Ectodermal cell (in vitro differentiated cells): ENCODE measurements at regions not wholly inside any gene's neighbourhood (a gene's known extent, or its start where the extent isn't known, plus 50 kb on each side); places are given as distances from the start of the nearest gene placed in this dataset.

Source experiments
- H3K27ac ChIP-seq: 2 replicates; pipeline ENCODE4 v1.7.0; 2013; ENCODE audit warnings: mild to moderate bottlenecking, low read depth, low read length; ENCODE audit not compliant: insufficient read depth, poor library complexity, severe bottlenecking
- H3K27me3 ChIP-seq: 2 replicates; pipeline ENCODE4 v1.7.0; 2013; ENCODE audit warnings: mild to moderate bottlenecking, low read length; ENCODE audit not compliant: insufficient read depth, control insufficient read depth, poor library complexity, severe bottlenecking
- H3K36me3 ChIP-seq: one replicate; pipeline ENCODE4 v1.7.0; 2013; ENCODE audit warnings: low read length; ENCODE audit not compliant: control insufficient read depth, insufficient read depth
- H3K4me1 ChIP-seq: one replicate; pipeline ENCODE4 v1.7.0; 2013; ENCODE audit warnings: low read length; ENCODE audit not compliant: control insufficient read depth, insufficient read depth
- H3K4me3 ChIP-seq: 2 replicates; pipeline ENCODE4 v1.7.0; 2013; ENCODE audit warnings: low read depth, low read length, control low read depth; ENCODE audit not compliant: insufficient read depth
- H3K9me3 ChIP-seq: 2 replicates; pipeline ENCODE4 v1.7.0; 2013; ENCODE audit warnings: mild to moderate bottlenecking, low read length, moderate library complexity; ENCODE audit not compliant: control insufficient read depth
- WGBS, 2 experiments: methylation state at CpG; one replicate each; pipeline ENCODE4 v1.1.7; 2013; ENCODE audit warnings: missing lambda C conversion rate in 2 of 2; 5-methylcytosine and 5-hydroxymethylcytosine counted together

GRCh38 chr13:39856714-39857113 is 201.3 kb downstream of the COG6 start:
- Histone ChIP-seq H3K27ac (no peak overlapping the region), H3K27me3 (no peaks in the 10 kb centered on the region), H3K4me1 (no peaks in the 10 kb centered on the region), H3K9me3 (no peaks in the 10 kb centered on the region), H3K36me3 (no peaks in the 10 kb centered on the region), H3K4me3 (no peak overlapping the region)
- WGBS, 2 experiments = 90 to 92% methylated on average over 8 of the region's 8 CpGs

- no peaks in the 10 kb centered on the region for H3K36me3 ChIP-seq
- no peaks in the 10 kb centered on the region for H3K4me1 ChIP-seq
- no peaks in the 10 kb centered on the region for H3K27me3 ChIP-seq
- no peak overlapping the region for H3K4me3 ChIP-seq
- 73 to 91% methylated on average over 2 of the region's 2 CpGs for WGBS, 2 experiments
- no peak overlapping the region for H3K27ac ChIP-seq
- H3K9me3 ChIP-seq = no peaks in the 10 kb centered on the region
These were observed 203.3 kb downstream of the COG6 start for GRCh38 chr13:39858794-39859193.

DNA sequence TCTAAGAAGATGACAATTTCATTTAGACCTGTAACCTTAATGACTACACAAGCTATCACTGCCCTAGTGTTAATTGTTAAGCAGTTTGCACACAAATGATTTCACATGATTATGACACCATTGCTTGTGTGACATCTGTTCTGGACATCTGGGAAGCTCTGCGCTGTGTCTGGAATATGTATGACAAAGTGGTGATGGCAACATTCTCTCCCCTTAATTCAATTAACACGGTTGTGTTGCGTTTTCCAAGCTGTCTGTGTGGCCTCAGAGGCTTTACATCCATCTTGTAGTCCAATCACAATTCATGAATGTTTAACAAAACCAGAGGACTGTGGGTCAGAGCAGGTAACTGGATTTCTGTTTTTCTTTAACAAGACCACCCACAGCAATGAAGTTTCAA is 204.4 kb downstream of the COG6 start:
- no peak overlapping the region for H3K27ac ChIP-seq

GRCh38 chr13:39862900-39863299 is 207.4 kb downstream of the COG6 start:
- WGBS, 2 experiments = 92 to 98% methylated on average over 2 of the region's 2 CpGs
- no peaks in the 10 kb centered on the region for H3K9me3 ChIP-seq
- H3K27ac ChIP-seq = no peak overlapping the region
- no peaks in the 10 kb centered on the region for H3K4me1 ChIP-seq
- no peak overlapping the region for H3K4me3 ChIP-seq
- no peaks in the 10 kb centered on the region for H3K36me3 ChIP-seq
- H3K27me3 ChIP-seq = no peaks in the 10 kb centered on the region

More for the DNA sequence above, 204.4 kb downstream of the COG6 start:
- Histone ChIP-seq H3K4me1 (no peaks in the 10 kb centered on the region), H3K36me3 (no peaks in the 10 kb centered on the region), H3K9me3 (no peaks in the 10 kb centered on the region), H3K27me3 (no peaks in the 10 kb centered on the region), H3K4me3 (no peak overlapping the region)
- 94 to 95% methylated on average over 3 of the region's 3 CpGs for WGBS, 2 experiments

DNA sequence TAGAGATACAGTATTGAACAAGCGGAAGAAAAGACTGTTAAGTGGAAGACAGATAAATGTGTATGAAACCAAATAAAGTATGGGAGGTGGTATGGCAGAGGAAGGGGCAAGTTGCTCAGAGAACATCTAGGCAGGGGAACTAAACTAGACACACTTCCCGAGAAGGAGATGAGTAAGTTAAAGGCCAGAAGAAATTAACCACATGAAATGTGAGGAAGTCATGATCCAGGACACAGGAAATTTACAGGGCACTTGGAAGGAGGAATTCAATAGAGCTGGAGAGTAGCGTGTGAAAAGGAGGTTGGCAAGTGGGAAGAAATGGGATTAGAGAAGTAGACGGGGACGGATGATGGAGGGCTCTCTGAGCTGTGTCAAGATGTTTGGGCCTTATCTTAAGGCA is 208.8 kb downstream of the COG6 start:
- Histone ChIP-seq H3K9me3 (no peaks in the 10 kb centered on the region), H3K36me3 (no peaks in the 10 kb centered on the region), H3K27ac (no peak overlapping the region), H3K27me3 (no peaks in the 10 kb centered on the region), H3K4me3 (no peak overlapping the region), H3K4me1 (no peaks in the 10 kb centered on the region)
- WGBS, 2 experiments = 95 to 97% methylated on average over 5 of the region's 5 CpGs

- Histone ChIP-seq H3K9me3 (no peaks in the 10 kb centered on the region), H3K4me3 (no peak overlapping the region), H3K27me3 (no peaks in the 10 kb centered on the region), H3K36me3 (no peaks in the 10 kb centered on the region), H3K4me1 (no peaks in the 10 kb centered on the region), H3K27ac (no peak overlapping the region)
- 88% methylated on average over 1 of the region's 1 CpG for WGBS, 2 experiments
These were observed 211.3 kb downstream of the COG6 start for GRCh38 chr13:39866722-39867121.

- H3K9me3 ChIP-seq = no peaks in the 10 kb centered on the region
- 78 to 80% methylated on average over 2 of the region's 2 CpGs for WGBS, 2 experiments
- H3K4me3 ChIP-seq = no peak overlapping the region
- no peaks in the 10 kb centered on the region for H3K36me3 ChIP-seq
- H3K4me1 ChIP-seq = no peaks in the 10 kb centered on the region
- H3K27me3 ChIP-seq = no peaks in the 10 kb centered on the region
- H3K27ac ChIP-seq = no peak overlapping the region
These were observed 212.3 kb downstream of the COG6 start for GRCh38 chr13:39867807-39868206.

DNA sequence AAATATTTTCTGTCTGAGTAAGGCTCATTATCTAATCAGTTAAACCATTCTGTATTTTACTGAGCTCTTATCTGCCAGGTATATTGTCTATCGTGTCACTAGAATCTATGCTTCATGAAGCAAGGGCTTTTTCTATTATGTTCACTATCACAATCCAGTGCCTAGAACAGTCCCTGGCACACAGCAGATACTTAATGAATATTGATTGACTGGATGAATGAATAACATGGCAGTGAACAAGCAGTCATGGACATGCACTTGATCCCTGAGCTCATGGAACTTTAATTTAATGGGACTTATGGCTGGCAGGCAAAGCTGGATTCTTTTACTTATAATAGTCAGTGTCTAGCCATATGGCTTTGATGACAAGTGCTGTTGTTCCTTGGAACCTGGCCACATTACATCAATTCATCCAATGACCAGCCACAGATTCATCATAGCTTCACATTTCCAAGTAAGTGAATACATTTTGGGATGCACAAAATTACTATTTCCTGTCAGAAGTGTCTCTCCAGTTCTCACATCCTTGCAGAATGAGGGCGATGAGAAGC is 214.8 kb downstream of the COG6 start:
- 95 to 97% methylated on average over 2 of the region's 2 CpGs for WGBS, 2 experiments
- no peak overlapping the region for H3K27ac ChIP-seq
- no peaks in the 10 kb centered on the region for H3K4me1 ChIP-seq
- no peaks in the 10 kb centered on the region for H3K9me3 ChIP-seq
- no peaks in the 10 kb centered on the region for H3K36me3 ChIP-seq
- no peak overlapping the region for H3K4me3 ChIP-seq
- no peaks in the 10 kb centered on the region for H3K27me3 ChIP-seq

DNA sequence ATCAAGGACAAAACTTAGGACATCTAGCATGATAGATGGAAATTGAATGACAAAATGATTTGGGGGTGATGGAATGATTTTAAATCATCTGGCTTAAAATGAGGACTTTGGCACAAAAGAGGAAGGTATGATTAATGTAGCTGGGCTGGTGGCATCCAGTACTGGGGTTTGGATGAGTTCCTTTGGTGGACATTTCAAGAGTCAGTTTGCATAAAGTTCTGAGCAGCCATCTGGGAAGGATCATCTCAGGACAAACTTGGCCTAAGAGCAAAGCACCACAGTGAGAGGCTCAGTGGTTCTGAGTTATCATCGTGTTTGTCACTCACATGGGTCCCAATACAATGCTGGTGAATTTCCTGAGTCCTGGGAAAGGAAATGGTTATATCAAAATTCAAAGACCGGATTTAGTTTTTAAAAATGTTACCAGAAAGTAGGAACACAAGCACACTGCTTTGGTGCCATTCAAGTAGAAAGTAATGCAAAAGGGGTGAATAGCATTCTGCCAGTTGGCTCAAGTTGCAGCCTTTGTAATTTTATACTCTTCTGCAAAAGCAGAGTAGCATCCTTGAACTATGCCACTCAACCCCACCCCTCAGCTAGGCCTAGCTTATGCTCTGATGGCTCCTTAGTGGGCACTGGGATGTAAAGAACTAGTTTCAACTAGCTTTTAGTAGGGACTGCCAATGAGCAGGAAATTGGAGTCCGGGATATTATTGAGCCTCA is 219.0 kb downstream of the COG6 start:
- H3K4me3 ChIP-seq = no peak overlapping the region
- no peaks in the 10 kb centered on the region for H3K36me3 ChIP-seq
- H3K27me3 ChIP-seq = no peaks in the 10 kb centered on the region
- H3K4me1 ChIP-seq = no peaks in the 10 kb centered on the region
- H3K9me3 ChIP-seq = no peaks in the 10 kb centered on the region
- WGBS, 2 experiments = 93 to 95% methylated on average over 2 to 3 of the region's 3 CpGs
- no peak overlapping the region for H3K27ac ChIP-seq

GRCh38 chr13:39875111-39875987 is 219.9 kb downstream of the COG6 start:
- no peaks in the 10 kb centered on the region for H3K27me3 ChIP-seq
- H3K36me3 ChIP-seq = no peaks in the 10 kb centered on the region
- WGBS, 2 experiments = 91 to 96% methylated on average over 9 of the region's 9 CpGs
- no peaks in the 10 kb centered on the region for H3K9me3 ChIP-seq
- no peak overlapping the region for H3K4me3 ChIP-seq
- no peak overlapping the region for H3K27ac ChIP-seq
- H3K4me1 ChIP-seq = no peaks in the 10 kb centered on the region
